GM19238 (cell line): ENCODE measurements at regions not wholly inside any gene's neighbourhood (a gene's known extent, or its start where the extent isn't known, plus 50 kb on each side); places are given as distances from the start of the nearest gene placed in this dataset.

Source experiments
- DNase-seq: peaks from one replicate; pipeline ENCODE4 v3.0.0; 2011; ENCODE audit warnings: low spot score; ENCODE audit not compliant: insufficient read length

GRCh38 chr20:16175322-16175961 lies 397.8 kb downstream of the KIF16B start:
- DNase-seq: peak; percentile 9

GRCh38 chr20:16174311-16174710 lies 398.9 kb downstream of the KIF16B start:
- DNase-seq: no peak

GRCh38 chr20:16173044-16173443 lies 400.2 kb downstream of the KIF16B start:
- DNase-seq: no peak

- no peak for DNase-seq
These were observed 402.1 kb downstream of the KIF16B start for GRCh38 chr20:16171180-16171579.

- no peak for DNase-seq
These were observed 402.8 kb downstream of the KIF16B start for GRCh38 chr20:16170406-16170971.

GRCh38 chr20:16167423-16168130 lies 405.7 kb downstream of the KIF16B start:
- no peak for DNase-seq

- DNase-seq: no peak
These were observed 406.5 kb downstream of the KIF16B start for GRCh38 chr20:16166737-16167136.

- peak; percentile 10 for DNase-seq
These were observed 414.3 kb downstream of the KIF16B start for GRCh38 chr20:16158976-16159286.

GRCh38 chr20:16158090-16158975 lies 414.9 kb downstream of the KIF16B start:
- DNase-seq: no peak

- DNase-seq: no peak
These were observed 425.3 kb downstream of the KIF16B start for GRCh38 chr20:16147916-16148315.

- DNase-seq: no peak
These were observed 426.0 kb downstream of the KIF16B start for GRCh38 chr20:16147216-16147615.

GRCh38 chr20:16145919-16146318 lies 427.3 kb downstream of the KIF16B start:
- DNase-seq: no peak

GRCh38 chr20:16143596-16143995 lies 429.7 kb downstream of the KIF16B start:
- DNase-seq: no peak

GRCh38 chr20:16135630-16136029 lies 437.6 kb downstream of the KIF16B start:
- DNase-seq: no peak

GRCh38 chr20:16132036-16132798 lies 441.0 kb downstream of the KIF16B start:
- no peak for DNase-seq

- DNase-seq: no peak
These were observed 443.8 kb downstream of the KIF16B start for GRCh38 chr20:16129411-16129810.

- DNase-seq: no peak
These were observed 444.6 kb downstream of the KIF16B start for GRCh38 chr20:16128538-16129106.

GRCh38 chr20:16125816-16126215 lies 447.4 kb downstream of the KIF16B start:
- DNase-seq: no peak

GRCh38 chr20:16124911-16125776 lies 448.1 kb downstream of the KIF16B start:
- no peak for DNase-seq

- no peak for DNase-seq
These were observed 448.8 kb downstream of the KIF16B start for GRCh38 chr20:16124491-16124890.
